SH-SY5Y (cell line): ENCODE measurements at regions not wholly inside any gene's neighbourhood (a gene's known extent, or its start where the extent isn't known, plus 50 kb on each side); places are given as distances from the start of the nearest gene placed in this dataset.

Experiments used
- GATA2 ChIP-seq: IDR thresholded peaks from 2 replicates; pipeline ENCODE4 v1.6.1; 2011; ENCODE audit warnings: mild to moderate bottlenecking, low read depth, low read length
- GATA3 ChIP-seq: IDR thresholded peaks from 2 replicates; pipeline ENCODE4 v1.6.1; 2011; ENCODE audit warnings: low read depth, mild to moderate bottlenecking, low read length, moderate library complexity

- no peak for TF ChIP-seq GATA2
- no peak for TF ChIP-seq GATA3
These were observed 293.9 kb downstream of the BAMBI start for GRCh38 chr10:28971255-28971654.
